ENCODE measurements at regions not wholly inside any gene's neighbourhood (a gene's known extent, or its start where the extent isn't known, plus 50 kb on each side); places are given as distances from the start of the nearest gene placed in this dataset.

DNA sequence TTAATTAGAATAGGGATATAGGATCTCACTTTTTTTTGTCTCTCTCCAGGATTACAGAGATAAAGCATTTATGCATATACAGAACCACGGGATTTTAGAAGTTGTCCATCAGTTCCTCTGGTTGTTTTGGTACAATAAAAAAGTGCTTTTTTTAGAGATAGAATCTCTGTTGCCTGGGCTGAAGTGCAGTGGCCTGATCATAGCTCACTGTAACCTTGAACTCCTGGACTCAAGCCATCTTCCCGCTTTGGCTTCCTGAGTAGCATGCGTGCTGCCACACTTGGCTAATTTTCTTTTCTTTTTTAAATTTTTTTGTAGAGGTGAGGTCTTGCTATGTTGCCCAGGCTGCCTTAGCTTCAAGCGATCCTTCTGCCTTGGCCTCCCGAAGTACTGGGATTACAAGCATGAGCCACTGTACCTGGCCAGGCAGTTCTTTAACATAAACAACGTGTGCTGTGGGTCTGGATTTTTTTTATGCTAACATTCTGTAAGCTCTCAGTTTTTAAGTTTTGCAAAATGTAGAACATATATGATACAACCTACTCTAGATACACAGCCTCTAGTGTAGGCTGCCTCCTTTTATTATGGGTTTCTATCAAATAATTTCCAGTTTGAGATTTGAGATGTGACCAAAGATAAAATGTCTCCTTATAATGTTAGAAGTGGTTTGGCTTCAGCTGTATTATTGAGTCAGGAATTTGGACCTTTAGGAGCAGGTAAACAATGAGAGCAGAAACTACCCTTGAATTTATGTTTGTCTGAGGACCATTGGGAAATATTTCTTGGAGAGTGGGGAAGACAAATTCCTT, 57.4 kb upstream of the ULK4 start:
- Histone ChIP-seq H3K4me2 (ENCODE audit: low read length) (peak overlapping the region; percentile 32), H3K27ac (ENCODE audit: low read depth, low read length) (no peak overlapping the region), H3K9me3 (ENCODE audit: control insufficient read depth, insufficient read depth, low read length) (no peaks in the 10 kb centered on the region), H3K9me2 (replicated peaks; ENCODE audit: control insufficient read depth, low read length) (no peaks in the 10 kb centered on the region), H3F3A (ENCODE audit: control insufficient read depth, insufficient read depth) (peaks cover 6% of the 10 kb centered on the region; the same call in 1 of the 2 replicates), H3K79me2 (ENCODE audit: control insufficient read depth, low read length) (peaks cover 100% of the 10 kb centered on the region), H3K36me3 (ENCODE audit: control insufficient read depth, low read length) (peaks cover 50% of the 10 kb centered on the region), H3K4me3 (ENCODE audit: low read length) (no peak overlapping the region), H4K20me1 (ENCODE audit: control insufficient read depth, insufficient read depth, low read depth, low read length) (peaks cover 42% of the 10 kb centered on the region), H3K27me3 (ENCODE audit: control insufficient read depth, low read length) (no peaks in the 10 kb centered on the region), H3K4me1 (ENCODE audit: control insufficient read depth, low read length) (peaks cover 94% of the 10 kb centered on the region)
- no peak for TF ChIP-seq EZH2phosphoT487 (IDR thresholded peaks at IDR 0.05; ENCODE audit: borderline replicate concordance, low read length)
- TF ChIP-seq, protein P1, sequence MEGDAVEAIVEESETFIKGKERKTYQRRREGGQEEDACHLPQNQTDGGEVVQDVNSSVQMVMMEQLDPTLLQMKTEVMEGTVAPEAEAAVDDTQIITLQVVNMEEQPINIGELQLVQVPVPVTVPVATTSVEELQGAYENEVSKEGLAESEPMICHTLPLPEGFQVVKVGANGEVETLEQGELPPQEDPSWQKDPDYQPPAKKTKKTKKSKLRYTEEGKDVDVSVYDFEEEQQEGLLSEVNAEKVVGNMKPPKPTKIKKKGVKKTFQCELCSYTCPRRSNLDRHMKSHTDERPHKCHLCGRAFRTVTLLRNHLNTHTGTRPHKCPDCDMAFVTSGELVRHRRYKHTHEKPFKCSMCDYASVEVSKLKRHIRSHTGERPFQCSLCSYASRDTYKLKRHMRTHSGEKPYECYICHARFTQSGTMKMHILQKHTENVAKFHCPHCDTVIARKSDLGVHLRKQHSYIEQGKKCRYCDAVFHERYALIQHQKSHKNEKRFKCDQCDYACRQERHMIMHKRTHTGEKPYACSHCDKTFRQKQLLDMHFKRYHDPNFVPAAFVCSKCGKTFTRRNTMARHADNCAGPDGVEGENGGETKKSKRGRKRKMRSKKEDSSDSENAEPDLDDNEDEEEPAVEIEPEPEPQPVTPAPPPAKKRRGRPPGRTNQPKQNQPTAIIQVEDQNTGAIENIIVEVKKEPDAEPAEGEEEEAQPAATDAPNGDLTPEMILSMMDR (IDR thresholded peaks at IDR 0.05; ENCODE audit: low read depth, low read length, poor library complexity, severe bottlenecking), result no peak

DNA sequence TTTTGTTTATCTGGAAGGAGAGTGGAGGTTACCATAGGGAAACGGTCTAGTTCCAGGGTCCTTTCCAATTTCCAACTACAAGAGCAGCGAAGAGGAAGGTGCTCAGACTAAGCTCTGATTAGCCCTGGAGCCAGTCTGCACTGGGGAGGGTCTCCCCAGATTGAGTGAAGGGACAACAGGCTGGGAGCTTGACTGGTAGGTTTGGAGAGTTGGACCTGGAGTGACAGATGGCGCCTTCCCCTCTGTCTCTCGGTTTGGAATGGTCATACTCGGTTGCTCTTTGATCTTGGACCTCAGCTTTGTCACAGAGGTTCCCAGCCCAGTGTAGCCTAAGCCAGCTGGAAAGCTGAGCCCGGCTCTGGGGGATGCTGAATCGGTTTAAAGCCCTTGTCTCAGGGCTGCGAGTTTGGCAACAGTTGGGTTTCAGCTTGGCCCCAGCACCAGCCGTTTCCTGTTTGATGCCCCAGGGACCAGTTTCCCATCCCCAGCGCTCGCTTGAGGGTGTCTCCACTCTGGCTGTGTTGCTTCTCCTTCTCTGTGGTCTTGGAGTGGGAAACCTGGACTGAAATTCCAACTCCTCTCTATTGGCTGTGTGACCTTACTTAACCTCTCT, 53.1 kb upstream of the ULK4 start:
- H3K4me1 ChIP-seq (ENCODE audit: control insufficient read depth, low read length), result peaks cover 80% of the 10 kb centered on the region
- TF ChIP-seq EZH2phosphoT487 (IDR thresholded peaks at IDR 0.05; ENCODE audit: borderline replicate concordance, low read length), result no peak
- TF ChIP-seq, protein P1 (IDR thresholded peaks at IDR 0.05; ENCODE audit: low read depth, low read length, poor library complexity, severe bottlenecking), result no peak
- peak overlapping the region; percentile 78 for H3K4me2 ChIP-seq (ENCODE audit: low read length)
- H3K9me2 ChIP-seq (replicated peaks; ENCODE audit: control insufficient read depth, low read length), result no peaks in the 10 kb centered on the region
- peak overlapping the region; percentile 84 for H3K27ac ChIP-seq (ENCODE audit: low read depth, low read length)
- H3K9me3 ChIP-seq (ENCODE audit: control insufficient read depth, insufficient read depth, low read length), result no peaks in the 10 kb centered on the region
- no peaks in the 10 kb centered on the region for H3K27me3 ChIP-seq (ENCODE audit: control insufficient read depth, low read length)
- H3K4me3 ChIP-seq (ENCODE audit: low read length), result peak overlapping the region; percentile 87
- peaks cover 12% of the 10 kb centered on the region for H3F3A ChIP-seq (ENCODE audit: control insufficient read depth, insufficient read depth)
- H3K36me3 ChIP-seq (ENCODE audit: control insufficient read depth, low read length), result peaks cover 45% of the 10 kb centered on the region
- H3K79me2 ChIP-seq (ENCODE audit: control insufficient read depth, low read length), result peaks cover 67% of the 10 kb centered on the region
- peaks cover 27% of the 10 kb centered on the region for H4K20me1 ChIP-seq (ENCODE audit: control insufficient read depth, insufficient read depth, low read depth, low read length)

DNA sequence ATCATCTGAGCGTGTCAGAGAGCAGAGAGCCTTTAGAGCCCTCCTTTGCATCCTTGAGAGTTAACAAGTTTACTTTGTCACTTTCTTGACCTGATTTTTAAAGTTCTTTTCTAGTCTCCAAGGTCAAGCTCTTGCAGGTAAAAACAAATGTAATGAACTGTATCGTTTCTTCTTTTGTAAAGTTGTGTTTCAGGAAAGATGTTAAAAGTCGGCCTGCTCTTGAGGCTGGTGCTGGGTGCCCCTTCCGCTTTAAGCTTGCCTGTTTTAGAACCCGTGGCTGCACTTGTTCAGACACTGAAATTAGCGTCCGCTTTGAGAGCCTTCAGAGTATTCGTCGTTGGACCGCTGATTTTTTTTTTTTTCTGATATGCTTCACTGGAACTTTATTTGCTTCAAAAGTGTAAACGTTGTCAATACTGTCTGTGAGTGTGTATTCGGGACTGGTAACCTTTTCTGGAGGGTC, 52.6 kb upstream of the ULK4 start:
- H3K27ac ChIP-seq (ENCODE audit: low read depth, low read length), result peak overlapping the region; percentile 84
- peak overlapping the region; percentile 87 for H3K4me3 ChIP-seq (ENCODE audit: low read length)
- no peaks in the 10 kb centered on the region for H3K9me3 ChIP-seq (ENCODE audit: control insufficient read depth, insufficient read depth, low read length)
- H3K79me2 ChIP-seq (ENCODE audit: control insufficient read depth, low read length), result peaks cover 61% of the 10 kb centered on the region
- TF ChIP-seq, protein P1 (IDR thresholded peaks at IDR 0.05; ENCODE audit: low read depth, low read length, poor library complexity, severe bottlenecking), result no peak
- no peak for TF ChIP-seq EZH2phosphoT487 (IDR thresholded peaks at IDR 0.05; ENCODE audit: borderline replicate concordance, low read length)
- no peaks in the 10 kb centered on the region for H3K9me2 ChIP-seq (replicated peaks; ENCODE audit: control insufficient read depth, low read length)
- peaks cover 41% of the 10 kb centered on the region for H3K36me3 ChIP-seq (ENCODE audit: control insufficient read depth, low read length)
- peaks cover 22% of the 10 kb centered on the region for H4K20me1 ChIP-seq (ENCODE audit: control insufficient read depth, insufficient read depth, low read depth, low read length)
- peaks cover 74% of the 10 kb centered on the region for H3K4me1 ChIP-seq (ENCODE audit: control insufficient read depth, low read length)
- peaks cover 12% of the 10 kb centered on the region for H3F3A ChIP-seq (ENCODE audit: control insufficient read depth, insufficient read depth)
- peak overlapping the region; percentile 78 for H3K4me2 ChIP-seq (ENCODE audit: low read length)
- H3K27me3 ChIP-seq (ENCODE audit: control insufficient read depth, low read length), result no peaks in the 10 kb centered on the region
